ENCODE measurements at regions not wholly inside any gene's neighbourhood (a gene's known extent, or its start where the extent isn't known, plus 50 kb on each side); places are given as distances from the start of the nearest gene placed in this dataset.

DNA sequence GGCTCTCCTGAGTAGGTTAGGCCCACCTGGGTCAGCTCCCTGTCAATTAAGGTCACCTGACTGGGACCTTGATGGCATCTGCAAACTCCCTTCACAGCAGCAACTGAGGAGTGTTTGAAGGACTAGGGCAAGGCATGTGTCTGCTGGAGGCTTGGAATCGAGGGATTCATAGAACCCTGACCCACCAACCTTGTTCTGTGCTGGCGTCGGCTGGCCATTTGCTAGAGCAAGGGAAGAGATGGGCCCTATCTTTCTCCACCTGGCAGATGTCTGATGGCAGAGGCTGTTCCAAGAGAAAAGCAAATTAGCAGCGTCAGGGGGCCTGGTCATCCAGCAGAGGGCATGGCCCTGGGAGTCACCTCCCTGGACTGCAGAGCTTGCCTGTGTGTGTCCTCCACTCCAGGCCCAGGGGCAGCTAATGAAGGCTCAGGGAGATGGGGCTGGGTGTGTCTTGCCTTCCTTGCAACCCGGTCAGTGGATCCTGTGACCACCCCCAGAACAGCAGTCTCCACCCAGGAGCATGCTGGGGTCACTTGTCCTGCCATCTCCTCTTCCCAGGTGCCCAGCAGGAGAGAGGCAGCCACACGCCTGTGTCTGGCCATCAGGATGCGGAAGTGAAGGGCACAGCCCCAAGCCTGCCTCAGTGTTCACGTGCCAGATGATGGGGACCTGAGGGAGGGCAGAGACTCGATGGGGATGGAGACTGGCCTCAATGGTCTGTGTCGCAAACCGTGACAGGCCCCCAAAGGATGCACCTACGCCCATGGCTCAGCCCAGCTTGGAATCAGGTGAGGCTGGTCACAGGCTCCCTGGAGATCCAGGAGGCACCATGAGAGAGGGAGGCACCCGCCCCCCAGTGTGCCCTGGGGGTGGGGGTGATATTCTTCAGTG lies 53.9 kb downstream of the BARX1 start:
- no peak for DNase-seq (ENCODE audit: low read depth)

GRCh38 chr9:93900436-93900819 lies 54.7 kb downstream of the BARX1 start:
- DNase-seq (ENCODE audit: low read depth), result no peak

DNA sequence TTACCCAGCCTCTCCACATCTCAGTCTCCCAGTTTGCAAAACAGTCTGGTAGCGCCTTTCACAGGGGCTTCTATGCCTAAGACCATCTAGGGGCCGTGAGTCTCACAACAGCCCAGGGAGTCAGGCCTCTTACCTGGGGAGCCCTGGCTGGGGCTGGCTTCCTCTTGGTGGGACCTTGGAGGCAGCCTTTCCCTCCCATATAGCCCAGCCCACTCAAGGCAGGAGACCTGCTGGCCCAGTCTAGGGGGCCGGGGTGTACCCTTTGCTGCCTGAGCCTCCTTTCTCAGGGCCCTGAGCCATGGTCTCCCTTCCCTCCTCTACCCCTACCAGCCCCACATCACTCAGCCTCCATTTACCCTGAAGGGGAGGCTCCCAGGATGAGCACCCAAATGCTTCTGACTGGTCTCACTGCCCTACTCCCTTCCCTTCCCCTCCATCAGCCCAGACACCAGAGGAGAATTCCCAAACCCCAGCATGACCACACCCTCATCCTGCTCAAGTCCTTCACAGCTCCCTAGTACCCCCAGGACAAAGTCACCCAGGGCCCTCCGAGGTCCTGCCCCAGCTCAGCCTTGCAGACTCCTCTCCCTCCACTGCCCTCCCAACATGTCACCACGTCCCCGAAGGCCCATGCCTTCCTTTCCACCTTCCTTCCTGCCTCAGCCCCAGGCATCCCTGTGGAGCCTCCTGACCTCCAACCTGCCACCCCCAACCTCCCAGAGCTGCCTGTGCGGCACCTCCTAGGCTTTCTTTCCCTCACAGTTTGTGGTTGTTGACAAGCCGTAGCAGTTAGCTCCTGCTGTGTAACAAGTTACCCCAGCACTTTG lies 55.3 kb downstream of the BARX1 start:
- DNase-seq (ENCODE audit: low read depth), result no peak

DNA sequence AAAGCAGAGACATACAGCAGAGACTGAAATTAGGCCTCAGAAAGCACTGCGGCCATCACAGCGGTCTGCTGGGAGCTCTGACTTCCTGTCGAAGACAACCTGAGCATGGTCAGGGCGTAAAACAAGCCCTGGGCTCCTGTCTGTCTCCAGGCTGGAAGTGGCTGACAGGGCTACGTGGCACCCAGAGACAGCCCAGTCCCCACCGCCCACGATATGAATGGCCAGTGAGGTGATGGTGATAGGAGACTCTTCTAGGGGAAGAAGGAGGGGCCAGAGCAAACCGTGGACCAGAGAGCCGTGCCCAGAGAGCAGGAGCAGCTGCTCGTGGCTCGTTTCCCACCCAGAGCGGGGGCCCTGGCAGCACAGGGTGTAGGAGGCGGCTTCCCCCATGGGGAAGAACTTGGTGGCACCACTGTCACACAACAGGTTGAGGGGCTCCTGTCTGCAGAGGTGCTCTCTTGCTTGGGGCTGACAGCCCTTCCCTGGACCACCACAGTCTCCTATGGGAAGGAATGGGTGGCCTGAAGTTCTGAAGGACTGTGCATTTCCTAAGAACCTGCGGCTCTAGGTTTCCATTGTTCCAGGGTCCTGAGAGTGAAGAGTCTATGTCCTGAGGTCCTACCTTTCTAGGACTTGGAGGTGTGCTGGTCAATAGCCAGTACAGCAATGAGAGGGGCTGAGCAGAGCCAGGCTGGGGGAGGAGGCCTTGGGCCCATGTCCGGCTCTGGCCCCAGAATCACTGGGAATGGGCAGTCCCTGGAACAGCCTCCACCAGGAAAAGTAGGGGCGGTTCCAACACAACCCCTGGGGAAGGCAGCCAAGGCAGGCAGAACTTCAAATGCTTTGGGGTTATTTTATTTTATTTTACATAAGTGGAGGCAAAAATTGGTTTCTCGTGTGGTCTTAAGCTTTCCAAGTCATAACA lies 56.4 kb downstream of the BARX1 start:
- DNase-seq (ENCODE audit: low read depth), result no peak

DNA sequence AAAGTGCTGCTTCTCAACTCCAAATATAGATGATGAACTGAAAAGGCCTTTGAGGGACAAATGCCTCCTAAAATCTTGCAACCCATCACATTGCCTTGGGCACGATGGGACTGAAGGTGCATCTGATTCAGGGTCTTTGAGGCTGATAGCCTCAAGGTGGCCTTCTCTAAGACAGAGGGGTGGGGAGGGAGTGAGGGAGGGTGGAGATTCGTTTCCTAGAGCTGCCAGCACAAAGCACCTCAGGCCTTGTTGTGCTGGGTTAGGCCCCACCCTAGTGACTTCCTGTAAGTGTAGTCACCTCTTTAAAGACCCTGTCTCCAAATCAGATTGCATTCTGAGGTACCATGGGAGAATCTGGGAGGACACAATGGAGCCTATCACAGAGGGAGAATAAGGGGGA lies 57.1 kb downstream of the BARX1 start:
- DNase-seq (ENCODE audit: low read depth), result no peak

- no peak for DNase-seq (ENCODE audit: low read depth)
These were observed 57.8 kb downstream of the BARX1 start for GRCh38 chr9:93897075-93897970.

DNA sequence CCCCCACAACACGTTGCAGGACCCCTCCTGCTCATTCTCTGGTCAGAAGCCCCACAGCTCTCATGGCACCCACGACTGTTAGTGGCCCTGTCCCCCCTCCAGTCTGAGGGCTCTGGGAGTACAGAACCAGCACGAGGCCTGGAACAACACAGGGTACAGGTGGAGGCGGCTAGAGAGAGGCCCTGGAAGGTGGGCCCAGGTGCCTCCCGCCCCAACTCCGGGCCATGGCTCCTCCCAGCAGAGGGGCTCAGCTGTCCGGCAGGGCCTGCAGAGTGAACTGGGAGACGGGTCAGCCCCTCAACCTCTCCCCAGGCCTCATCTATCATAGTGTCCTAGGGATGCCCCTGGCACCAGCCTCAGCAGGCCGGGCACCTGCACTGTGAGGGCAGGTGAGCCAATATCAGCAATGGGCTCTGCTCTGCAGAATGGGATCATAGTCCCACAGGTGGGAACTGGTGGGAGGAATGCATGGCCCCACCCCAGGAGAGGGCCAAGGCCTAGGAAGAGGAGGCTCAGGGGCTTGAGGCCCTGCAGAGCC lies 58.6 kb downstream of the BARX1 start:
- DNase-seq (ENCODE audit: low read depth), result no peak

DNA sequence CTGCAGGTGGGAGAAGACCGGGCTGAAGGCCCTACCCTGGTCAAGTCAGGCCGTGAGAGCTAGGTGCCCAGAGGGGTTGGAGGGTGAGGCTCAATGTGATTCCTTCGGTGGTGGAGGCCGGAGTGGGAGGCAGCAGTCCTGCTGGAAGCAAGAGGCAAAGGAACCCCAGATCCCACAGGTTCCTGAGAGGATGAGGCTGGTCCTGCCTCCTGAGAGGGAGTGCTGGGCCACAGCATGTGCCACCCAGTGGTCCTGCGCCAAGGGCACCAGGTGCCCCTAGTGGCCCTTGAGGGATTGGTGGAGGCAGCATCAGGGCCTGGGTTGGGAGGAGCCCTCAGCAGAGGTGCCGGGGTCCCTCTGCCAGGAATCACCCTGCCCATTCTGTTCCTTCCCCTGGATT lies 59.1 kb downstream of the BARX1 start:
- DNase-seq (ENCODE audit: low read depth), result no peak

DNA sequence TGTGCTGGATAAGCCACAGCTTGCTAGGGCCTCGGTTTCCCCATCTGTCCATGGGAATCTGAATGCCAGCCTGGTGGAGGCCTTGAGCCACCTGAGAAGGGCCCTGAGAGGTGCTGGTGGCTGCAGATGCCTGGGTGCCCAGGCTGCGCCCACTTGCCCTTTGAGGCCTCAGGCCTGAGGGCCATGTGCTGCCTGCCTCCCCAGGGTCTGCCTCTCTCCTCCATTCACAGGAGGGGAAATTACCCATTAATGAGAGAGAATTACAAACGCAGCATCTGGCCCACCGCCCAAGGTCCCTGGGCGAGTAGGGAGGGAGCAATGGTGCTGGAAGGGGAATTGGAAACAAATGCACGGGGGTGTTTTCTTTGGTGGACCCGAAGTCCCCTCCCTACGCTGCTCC lies 59.6 kb downstream of the BARX1 start:
- no peak for DNase-seq (ENCODE audit: low read depth)

- no peak for DNase-seq (ENCODE audit: low read depth)
These were observed 60.5 kb downstream of the BARX1 start for GRCh38 chr9:93894691-93895079.

- DNase-seq (ENCODE audit: low read depth), result no peak
These were observed 61.1 kb downstream of the BARX1 start for GRCh38 chr9:93893899-93894690.

GRCh38 chr9:93893194-93893593 lies 62.0 kb downstream of the BARX1 start:
- DNase-seq (ENCODE audit: low read depth), result no peak

- DNase-seq (ENCODE audit: low read depth), result no peak
These were observed 62.4 kb downstream of the BARX1 start for GRCh38 chr9:93892748-93893147.

- DNase-seq (ENCODE audit: low read depth), result no peak
These were observed 63.4 kb downstream of the BARX1 start for GRCh38 chr9:93891549-93892310.

GRCh38 chr9:93891050-93891449 lies 64.1 kb downstream of the BARX1 start:
- no peak for DNase-seq (ENCODE audit: low read depth)

GRCh38 chr9:93890436-93890935 lies 64.7 kb downstream of the BARX1 start:
- DNase-seq (ENCODE audit: low read depth), result no peak

DNA sequence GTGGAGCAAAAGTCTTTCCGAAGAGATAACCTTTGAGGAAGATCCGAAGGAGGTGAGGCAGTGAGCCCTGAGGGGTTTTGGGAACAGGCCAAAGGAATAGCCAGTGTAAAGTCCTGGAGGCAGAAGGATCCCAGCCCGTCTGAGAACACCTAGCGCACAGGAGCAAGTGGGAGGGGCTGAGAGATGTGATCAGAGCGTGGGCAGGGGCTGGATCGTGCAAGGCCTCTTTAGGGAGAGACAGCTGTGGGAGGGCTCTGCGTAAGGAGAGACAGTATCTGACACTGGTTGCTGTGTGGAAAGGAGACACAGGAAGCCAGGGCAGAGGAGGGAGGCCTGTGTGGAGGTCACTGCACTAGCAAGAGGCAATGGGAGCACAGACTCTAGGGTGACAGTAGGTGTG lies 68.2 kb downstream of the BARX1 start:
- DNase-seq (ENCODE audit: low read depth), result no peak

DNA sequence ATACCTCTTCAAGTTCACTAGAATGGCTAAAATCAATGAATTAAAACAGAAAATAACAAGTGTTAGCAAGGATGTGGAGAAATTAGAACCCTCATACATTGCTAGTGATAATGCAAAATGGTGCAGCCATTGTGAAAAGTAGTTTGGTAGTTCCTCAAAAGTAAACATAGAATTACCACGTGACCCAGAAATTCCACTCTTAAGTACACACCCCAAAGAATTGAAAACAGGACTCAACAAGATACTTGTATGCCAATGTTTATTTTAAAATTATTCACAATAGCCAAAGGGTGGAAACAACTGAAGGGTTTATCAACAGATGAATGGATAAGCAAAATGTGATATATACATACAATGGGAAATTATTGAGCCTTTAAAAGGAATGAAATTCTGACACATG lies 70.3 kb downstream of the BARX1 start:
- no peak for DNase-seq (ENCODE audit: low read depth)

All from fibroblast of gingiva (primary cell).